Heart left ventricle (tissue), 13 donors: ENCODE measurements at regions not wholly inside any gene's neighbourhood (a gene's known extent, or its start where the extent isn't known, plus 50 kb on each side); places are given as distances from the start of the nearest gene placed in this dataset.

Source experiments
- POLR2A ChIP-seq, 2 donors: fragments of 450-650 bp; IDR thresholded peaks; one replicate each; pipeline ENCODE4 v1.6.1; 2017; ENCODE audit warnings: antibody characterized with exemption in 2 of 2, mild to moderate bottlenecking in 2 of 2, moderate library complexity in 2 of 2
- TF ChIP-seq, protein P1 (sequence below), 12 donors: fragments of 200-600 bp; sonication (generic) in 4 of 12; IDR thresholded peaks; one replicate each; pipeline versions ENCODE4 v1.5.0 to v1.8.0; 2018 to 2022; ENCODE audit warnings: antibody characterized with exemption in 12 of 12, mild to moderate bottlenecking in 5 of 12
- donor health status: ischemic (EF 13 %, LVEDD 7.1; RV severe dilation, severe dysfunction).
- donor health status: DM: no; HTN: yes; CAD: no.
- donor health status: DM: no; HTN: no; CAD: no.
- donor health status: ischemic (EF 25% LVEDD 6.9; RV normal size, moderate dysfunction).
- donor health status: ischemic (EF 25% LVEDD 5.7; RV mildly dilated, moderate dysfunction).
- donor health status: ischemic (EF 35%, LVEDD 5.7; RV mildly dilated, moderate dysfunction).
- donor health status: nonischemic (EF 11% LVEDD 7.7; RV severe dilation, severe dysfunction).
- donor health status: DM: yes; HTN: yes; CAD: no.
- donor health status: PGD.
- donor health status: ischemic (EF 29% LVEDD 5.4; RV normal size, mild dysfunction).
- donor health status: nonischemic (EF 23%, LVEDD 6.1; RV moderate dilation, normal function).

DNA sequence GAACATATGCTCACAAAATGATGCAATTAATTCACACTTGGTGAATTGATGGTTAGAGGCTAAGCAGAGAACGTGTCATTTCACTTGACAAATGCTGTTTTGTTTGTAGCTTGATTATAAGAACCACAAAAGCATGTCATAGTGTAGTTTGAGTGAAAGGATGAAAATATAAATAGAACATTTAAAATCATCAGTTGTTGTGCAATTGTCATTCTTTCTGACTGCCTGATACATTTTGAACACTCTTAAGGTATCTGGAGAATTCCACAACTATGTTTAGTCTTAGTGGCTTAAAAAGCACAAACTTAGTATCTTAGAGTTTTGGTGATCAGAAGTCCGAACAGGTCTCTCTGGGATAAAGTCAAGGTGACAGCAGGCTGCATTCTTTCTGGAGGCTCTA, 129.4 kb downstream of the BASP1 start:
- TF ChIP-seq, protein P1, sequence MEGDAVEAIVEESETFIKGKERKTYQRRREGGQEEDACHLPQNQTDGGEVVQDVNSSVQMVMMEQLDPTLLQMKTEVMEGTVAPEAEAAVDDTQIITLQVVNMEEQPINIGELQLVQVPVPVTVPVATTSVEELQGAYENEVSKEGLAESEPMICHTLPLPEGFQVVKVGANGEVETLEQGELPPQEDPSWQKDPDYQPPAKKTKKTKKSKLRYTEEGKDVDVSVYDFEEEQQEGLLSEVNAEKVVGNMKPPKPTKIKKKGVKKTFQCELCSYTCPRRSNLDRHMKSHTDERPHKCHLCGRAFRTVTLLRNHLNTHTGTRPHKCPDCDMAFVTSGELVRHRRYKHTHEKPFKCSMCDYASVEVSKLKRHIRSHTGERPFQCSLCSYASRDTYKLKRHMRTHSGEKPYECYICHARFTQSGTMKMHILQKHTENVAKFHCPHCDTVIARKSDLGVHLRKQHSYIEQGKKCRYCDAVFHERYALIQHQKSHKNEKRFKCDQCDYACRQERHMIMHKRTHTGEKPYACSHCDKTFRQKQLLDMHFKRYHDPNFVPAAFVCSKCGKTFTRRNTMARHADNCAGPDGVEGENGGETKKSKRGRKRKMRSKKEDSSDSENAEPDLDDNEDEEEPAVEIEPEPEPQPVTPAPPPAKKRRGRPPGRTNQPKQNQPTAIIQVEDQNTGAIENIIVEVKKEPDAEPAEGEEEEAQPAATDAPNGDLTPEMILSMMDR (IDR thresholded peaks at IDR 0.05), result no peak
- no peak for TF ChIP-seq POLR2A (IDR thresholded peaks at IDR 0.05)
